ENCODE measurements at regions not wholly inside any gene's neighbourhood (a gene's known extent, or its start where the extent isn't known, plus 50 kb on each side); places are given as distances from the start of the nearest gene placed in this dataset.

- TF ChIP-seq TAF1 (IDR thresholded peaks at IDR 0.05; ENCODE audit: low read depth) = no peak
- no peak for TF ChIP-seq FOXM1 (IDR thresholded peaks at IDR 0.05; ENCODE audit: borderline replicate concordance, low read depth)
- no peak for TF ChIP-seq EGR1 (IDR thresholded peaks at IDR 0.05)
- no peak for TF ChIP-seq TEAD4 (IDR thresholded peaks at IDR 0.05)
- no peak for TF ChIP-seq RAD21 (IDR thresholded peaks at IDR 0.05; ENCODE audit: low read depth)
- TF ChIP-seq CEBPB (IDR thresholded peaks at IDR 0.05) = no peak
- no peak for TF ChIP-seq CREB1 (IDR thresholded peaks at IDR 0.05; ENCODE audit: low read depth)
- TF ChIP-seq, protein P1, sequence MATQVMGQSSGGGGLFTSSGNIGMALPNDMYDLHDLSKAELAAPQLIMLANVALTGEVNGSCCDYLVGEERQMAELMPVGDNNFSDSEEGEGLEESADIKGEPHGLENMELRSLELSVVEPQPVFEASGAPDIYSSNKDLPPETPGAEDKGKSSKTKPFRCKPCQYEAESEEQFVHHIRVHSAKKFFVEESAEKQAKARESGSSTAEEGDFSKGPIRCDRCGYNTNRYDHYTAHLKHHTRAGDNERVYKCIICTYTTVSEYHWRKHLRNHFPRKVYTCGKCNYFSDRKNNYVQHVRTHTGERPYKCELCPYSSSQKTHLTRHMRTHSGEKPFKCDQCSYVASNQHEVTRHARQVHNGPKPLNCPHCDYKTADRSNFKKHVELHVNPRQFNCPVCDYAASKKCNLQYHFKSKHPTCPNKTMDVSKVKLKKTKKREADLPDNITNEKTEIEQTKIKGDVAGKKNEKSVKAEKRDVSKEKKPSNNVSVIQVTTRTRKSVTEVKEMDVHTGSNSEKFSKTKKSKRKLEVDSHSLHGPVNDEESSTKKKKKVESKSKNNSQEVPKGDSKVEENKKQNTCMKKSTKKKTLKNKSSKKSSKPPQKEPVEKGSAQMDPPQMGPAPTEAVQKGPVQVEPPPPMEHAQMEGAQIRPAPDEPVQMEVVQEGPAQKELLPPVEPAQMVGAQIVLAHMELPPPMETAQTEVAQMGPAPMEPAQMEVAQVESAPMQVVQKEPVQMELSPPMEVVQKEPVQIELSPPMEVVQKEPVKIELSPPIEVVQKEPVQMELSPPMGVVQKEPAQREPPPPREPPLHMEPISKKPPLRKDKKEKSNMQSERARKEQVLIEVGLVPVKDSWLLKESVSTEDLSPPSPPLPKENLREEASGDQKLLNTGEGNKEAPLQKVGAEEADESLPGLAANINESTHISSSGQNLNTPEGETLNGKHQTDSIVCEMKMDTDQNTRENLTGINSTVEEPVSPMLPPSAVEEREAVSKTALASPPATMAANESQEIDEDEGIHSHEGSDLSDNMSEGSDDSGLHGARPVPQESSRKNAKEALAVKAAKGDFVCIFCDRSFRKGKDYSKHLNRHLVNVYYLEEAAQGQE (IDR thresholded peaks at IDR 0.05; ENCODE audit: low read depth) = no peak
- TF ChIP-seq YY1 (IDR thresholded peaks at IDR 0.05; ENCODE audit: low read depth) = no peak
- TF ChIP-seq MAX (IDR thresholded peaks at IDR 0.05) = no peak
- no peak for TF ChIP-seq USF1 (IDR thresholded peaks at IDR 0.05)
- TF ChIP-seq TCF12 (IDR thresholded peaks at IDR 0.05; ENCODE audit: low read depth) = no peak
These were observed 193.2 kb upstream of the AKR1E2 start for GRCh38 chr10:4632757-4633156.

GRCh38 chr10:4626919-4627318, 199.1 kb upstream of the AKR1E2 start:
- no peak for TF ChIP-seq CREB1 (IDR thresholded peaks at IDR 0.05; ENCODE audit: low read depth)
- no peak for TF ChIP-seq ZBTB7A (IDR thresholded peaks at IDR 0.05; ENCODE audit: low read depth)
- no peak for TF ChIP-seq YY1 (IDR thresholded peaks at IDR 0.05; ENCODE audit: low read depth)
- TF ChIP-seq TEAD4 (IDR thresholded peaks at IDR 0.05) = no peak
- TF ChIP-seq NFIC (IDR thresholded peaks at IDR 0.05) = no peak
- TF ChIP-seq RAD21 (IDR thresholded peaks at IDR 0.05; ENCODE audit: low read depth) = no peak
- no peak for TF ChIP-seq FOXM1 (IDR thresholded peaks at IDR 0.05; ENCODE audit: borderline replicate concordance, low read depth)

DNA sequence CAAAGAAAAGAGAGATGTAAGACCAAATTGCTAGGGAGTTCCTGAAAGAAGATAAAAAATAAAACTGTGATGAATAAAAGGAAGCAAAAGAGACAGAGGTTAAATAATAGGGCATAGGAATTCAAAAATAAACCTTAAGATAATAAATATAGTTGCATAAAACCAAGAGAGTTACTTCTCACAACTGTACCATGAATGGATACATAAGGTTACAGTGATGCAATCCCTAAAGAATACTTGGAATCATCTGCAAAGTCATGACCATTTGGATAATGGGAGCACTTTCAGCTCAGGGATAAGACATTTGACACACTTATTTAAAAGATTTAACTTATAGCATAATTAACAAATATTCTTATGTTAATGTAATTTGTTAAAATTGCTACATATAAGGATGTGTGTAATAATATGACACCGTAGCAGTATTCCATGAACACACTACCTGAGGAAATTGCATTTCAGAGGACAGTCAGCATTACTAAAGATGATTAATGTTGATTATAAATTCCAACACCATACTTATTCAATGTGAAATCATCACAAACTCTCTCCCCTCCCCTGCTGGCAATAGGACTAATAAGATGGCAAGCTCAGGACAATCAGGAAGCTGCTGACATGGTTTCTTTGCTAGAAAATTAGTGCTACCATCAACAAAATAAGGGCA, 202.1 kb upstream of the AKR1E2 start:
- TF ChIP-seq USF1 (IDR thresholded peaks at IDR 0.05) = no peak
- no peak for TF ChIP-seq YY1 (IDR thresholded peaks at IDR 0.05; ENCODE audit: low read depth)
- TF ChIP-seq, protein P1 (IDR thresholded peaks at IDR 0.05; ENCODE audit: low read depth) = no peak
- no peak for TF ChIP-seq NFIC (IDR thresholded peaks at IDR 0.05)
- TF ChIP-seq CREB1 (IDR thresholded peaks at IDR 0.05; ENCODE audit: low read depth) = no peak
- no peak for TF ChIP-seq TAF1 (IDR thresholded peaks at IDR 0.05; ENCODE audit: low read depth)
- no peak for TF ChIP-seq FOXM1 (IDR thresholded peaks at IDR 0.05; ENCODE audit: borderline replicate concordance, low read depth)
- no peak for TF ChIP-seq CEBPB (IDR thresholded peaks at IDR 0.05)
- no peak for TF ChIP-seq EGR1 (IDR thresholded peaks at IDR 0.05)
- TF ChIP-seq ZBTB7A (IDR thresholded peaks at IDR 0.05; ENCODE audit: low read depth) = no peak
- TF ChIP-seq RAD21 (IDR thresholded peaks at IDR 0.05; ENCODE audit: low read depth) = no peak
- no peak for TF ChIP-seq EP300 (IDR thresholded peaks at IDR 0.05; ENCODE audit: borderline replicate concordance)
- no peak for TF ChIP-seq TEAD4 (IDR thresholded peaks at IDR 0.05)
- no peak for TF ChIP-seq TCF12 (IDR thresholded peaks at IDR 0.05; ENCODE audit: low read depth)
- no peak for TF ChIP-seq MAX (IDR thresholded peaks at IDR 0.05)

GRCh38 chr10:4623200-4623599, 202.8 kb upstream of the AKR1E2 start:
- TF ChIP-seq MAX (IDR thresholded peaks at IDR 0.05) (no peak), CREB1 (IDR thresholded peaks at IDR 0.05; ENCODE audit: low read depth) (no peak), RAD21 (IDR thresholded peaks at IDR 0.05; ENCODE audit: low read depth) (no peak), CEBPB (IDR thresholded peaks at IDR 0.05) (no peak), FOXM1 (IDR thresholded peaks at IDR 0.05; ENCODE audit: borderline replicate concordance, low read depth) (no peak), EGR1 (IDR thresholded peaks at IDR 0.05) (no peak), TAF1 (IDR thresholded peaks at IDR 0.05; ENCODE audit: low read depth) (no peak), USF1 (IDR thresholded peaks at IDR 0.05) (no peak), NFIC (IDR thresholded peaks at IDR 0.05) (no peak), TEAD4 (IDR thresholded peaks at IDR 0.05) (no peak), ZBTB7A (IDR thresholded peaks at IDR 0.05; ENCODE audit: low read depth) (no peak), TCF12 (IDR thresholded peaks at IDR 0.05; ENCODE audit: low read depth) (no peak), EP300 (IDR thresholded peaks at IDR 0.05; ENCODE audit: borderline replicate concordance) (no peak)
- TF ChIP-seq, protein P1 (IDR thresholded peaks at IDR 0.05; ENCODE audit: low read depth) = no peak

Data from Ishikawa (cell line).